Muscle layer of colon (tissue), 2 donors: ENCODE measurements at regions not wholly inside any gene's neighbourhood (a gene's known extent, or its start where the extent isn't known, plus 50 kb on each side); places are given as distances from the start of the nearest gene placed in this dataset.
"Not testable (repeated sequence)": the region's sequence is repeated elsewhere in the genome, so short reads cannot be mapped to it uniquely, and the experiment has no call there.

ENCODE experiments used
- H3K27ac ChIP-seq: one replicate; pipeline ENCODE4 v1.7.0; 2013; ENCODE audit warnings: low read depth, mild to moderate bottlenecking, low read length, moderate library complexity
- H3K27me3 ChIP-seq, 2 donors: one replicate each; pipeline ENCODE4 v1.7.0; 2013; ENCODE audit warnings: low read length in 2 of 2, mild to moderate bottlenecking in 2 of 2; ENCODE audit not compliant: insufficient read depth in 2 of 2, control insufficient read depth in 1 of 2
- H3K36me3 ChIP-seq: one replicate; pipeline ENCODE4 v1.7.0; 2013; ENCODE audit warnings: mild to moderate bottlenecking, low read length; ENCODE audit not compliant: insufficient read depth
- H3K4me1 ChIP-seq: one replicate; pipeline ENCODE4 v1.7.0; 2013; ENCODE audit warnings: mild to moderate bottlenecking, low read length; ENCODE audit not compliant: insufficient read depth
- H3K4me3 ChIP-seq, 2 donors: one replicate each; pipeline ENCODE4 v1.7.0; 2013; ENCODE audit warnings: low read length in 2 of 2, low read depth in 1 of 2, mild to moderate bottlenecking in 1 of 2, moderate library complexity in 1 of 2
- H3K9ac ChIP-seq: one replicate; pipeline ENCODE4 v1.7.0; 2013; ENCODE audit warnings: low read length
- H3K9me3 ChIP-seq: one replicate; pipeline ENCODE4 v1.7.0; 2013; ENCODE audit warnings: mild to moderate bottlenecking, low read length
- donor health status: abdominal sarcoma.
- donor health status: Adenocarcinoma of cecum.

GRCh38 chr6:150788089-150788488 lies 77.4 kb upstream of the MTHFD1L start:
- Histone ChIP-seq H3K9ac (no peak overlapping the region), H3K27me3 (no peaks in the 10 kb centered on the region), H3K4me3 (no peak overlapping the region), H3K27ac (no peak overlapping the region), H3K4me1 (no peaks in the 10 kb centered on the region), H3K9me3 (no peaks in the 10 kb centered on the region), H3K36me3 (no peaks in the 10 kb centered on the region)

- not testable (repeated sequence) for H3K9me3 ChIP-seq, H3K9ac ChIP-seq, H3K4me1 ChIP-seq, H3K36me3 ChIP-seq, H3K4me3 ChIP-seq, H3K27ac ChIP-seq, H3K27me3 ChIP-seq
Observed at GRCh38 chr6:150789906-150790305, 75.6 kb upstream of the MTHFD1L start.

DNA sequence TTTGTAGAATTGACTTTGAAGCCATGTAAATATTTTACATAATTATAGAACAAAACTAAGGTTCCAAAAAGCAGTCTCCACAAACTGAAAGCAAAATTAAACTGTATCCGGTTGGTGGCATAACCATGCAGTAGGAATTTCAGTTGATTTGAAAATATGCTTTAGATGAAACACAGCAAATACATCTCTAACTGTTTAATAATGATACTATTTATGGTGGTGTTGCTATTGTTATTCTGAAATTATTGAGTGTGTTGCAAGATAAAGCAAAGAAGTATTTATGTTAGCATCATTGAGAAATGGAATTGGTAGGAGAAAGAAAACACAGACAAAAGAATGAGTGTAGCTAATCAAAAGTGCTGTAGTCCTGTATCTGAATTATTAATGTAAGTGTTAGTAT lies 73.8 kb upstream of the MTHFD1L start:
- Histone ChIP-seq H3K9ac (no peak overlapping the region), H3K36me3 (no peaks in the 10 kb centered on the region), H3K4me1 (no peaks in the 10 kb centered on the region), H3K4me3 (no peak overlapping the region), H3K9me3 (no peaks in the 10 kb centered on the region), H3K27me3 (no peaks in the 10 kb centered on the region), H3K27ac (no peak overlapping the region)

DNA sequence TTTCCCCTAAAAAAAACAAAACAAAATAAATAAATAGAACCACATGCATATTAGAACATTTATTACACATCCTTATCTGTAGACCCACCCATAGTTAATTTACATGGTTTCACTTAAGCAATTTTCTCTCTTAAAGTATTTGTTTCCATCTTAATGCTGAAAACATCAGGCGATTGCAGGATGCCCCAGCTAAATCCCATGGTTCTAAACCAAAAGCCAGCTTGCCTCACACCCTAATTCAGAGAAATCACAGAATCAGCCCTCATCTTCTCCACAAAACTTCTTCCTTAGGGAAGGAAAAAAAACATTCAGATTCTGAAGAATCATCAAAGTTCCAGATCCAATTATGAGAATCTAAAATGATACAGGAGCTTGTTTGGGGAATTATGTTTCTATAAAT lies 67.6 kb upstream of the MTHFD1L start:
- H3K4me3 ChIP-seq: no peak overlapping the region
- H3K27ac ChIP-seq: no peak overlapping the region
- no peaks in the 10 kb centered on the region for H3K9me3 ChIP-seq
- no peaks in the 10 kb centered on the region for H3K27me3 ChIP-seq
- H3K9ac ChIP-seq: no peak overlapping the region
- H3K36me3 ChIP-seq: no peaks in the 10 kb centered on the region
- H3K4me1 ChIP-seq: no peaks in the 10 kb centered on the region

DNA sequence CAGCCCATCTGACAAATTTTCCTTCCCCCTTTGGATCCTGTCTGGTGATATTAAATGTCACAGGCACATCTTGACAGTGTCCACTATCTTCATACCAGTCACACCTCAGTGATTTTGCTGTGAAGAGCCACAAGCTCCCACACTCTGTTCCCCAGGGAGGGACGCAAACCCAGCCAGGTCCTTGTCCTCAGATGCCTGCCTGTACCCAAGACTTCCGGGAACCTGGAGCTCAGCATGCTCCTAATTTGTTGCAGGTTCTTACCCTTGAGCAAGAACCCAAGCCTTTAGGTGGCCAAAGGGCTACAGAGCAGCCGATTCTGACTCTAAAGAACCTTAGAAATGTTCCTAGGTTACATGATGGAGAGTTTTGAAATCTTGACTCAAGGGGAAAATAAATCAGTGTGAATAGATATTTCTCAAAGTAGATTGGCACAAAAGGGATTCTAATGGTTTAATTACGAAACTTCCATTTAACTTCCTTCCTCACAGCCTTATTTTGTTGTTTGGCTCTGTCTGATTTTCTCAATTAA lies 66.2 kb upstream of the MTHFD1L start:
- H3K9me3 ChIP-seq: no peaks in the 10 kb centered on the region
- no peak overlapping the region for H3K4me3 ChIP-seq

GRCh38 chr6:150800674-150801314 lies 64.7 kb upstream of the MTHFD1L start:
- Histone ChIP-seq H3K4me3 (no peak overlapping the region), H3K4me1 (no peaks in the 10 kb centered on the region), H3K9ac (no peak overlapping the region), H3K9me3 (no peaks in the 10 kb centered on the region), H3K27me3 (no peaks in the 10 kb centered on the region), H3K36me3 (no peaks in the 10 kb centered on the region), H3K27ac (no peak overlapping the region)

More for the DNA sequence above, 66.2 kb upstream of the MTHFD1L start:
- no peaks in the 10 kb centered on the region for H3K36me3 ChIP-seq
- H3K27ac ChIP-seq: no peak overlapping the region
- H3K27me3 ChIP-seq: no peaks in the 10 kb centered on the region
- H3K4me1 ChIP-seq: no peaks in the 10 kb centered on the region
- H3K9ac ChIP-seq: no peak overlapping the region

DNA sequence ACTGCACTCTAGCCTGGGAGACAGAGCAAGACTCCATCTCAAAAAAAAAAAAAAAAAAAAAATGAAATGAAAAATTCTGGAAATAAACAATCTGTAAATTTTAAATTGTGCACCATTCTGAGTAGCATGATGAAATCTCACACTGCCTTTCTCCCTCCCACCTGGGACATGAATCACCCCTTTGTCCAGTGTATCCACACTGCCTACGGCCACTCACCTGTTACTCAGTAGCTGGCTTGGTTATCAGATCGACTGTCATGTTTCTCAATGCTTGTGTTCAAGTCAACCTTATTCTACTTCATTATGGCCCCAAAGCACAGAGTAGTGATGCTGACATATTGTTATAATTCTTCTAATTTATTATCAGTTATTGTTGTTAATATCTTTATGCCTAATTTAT lies 58.7 kb upstream of the MTHFD1L start:
- H3K9me3 ChIP-seq: no peaks in the 10 kb centered on the region
- no peaks in the 10 kb centered on the region for H3K4me1 ChIP-seq
- H3K36me3 ChIP-seq: no peaks in the 10 kb centered on the region
- no peaks in the 10 kb centered on the region for H3K27me3 ChIP-seq
- no peak overlapping the region for H3K4me3 ChIP-seq
- no peak overlapping the region for H3K9ac ChIP-seq
- no peak overlapping the region for H3K27ac ChIP-seq

DNA sequence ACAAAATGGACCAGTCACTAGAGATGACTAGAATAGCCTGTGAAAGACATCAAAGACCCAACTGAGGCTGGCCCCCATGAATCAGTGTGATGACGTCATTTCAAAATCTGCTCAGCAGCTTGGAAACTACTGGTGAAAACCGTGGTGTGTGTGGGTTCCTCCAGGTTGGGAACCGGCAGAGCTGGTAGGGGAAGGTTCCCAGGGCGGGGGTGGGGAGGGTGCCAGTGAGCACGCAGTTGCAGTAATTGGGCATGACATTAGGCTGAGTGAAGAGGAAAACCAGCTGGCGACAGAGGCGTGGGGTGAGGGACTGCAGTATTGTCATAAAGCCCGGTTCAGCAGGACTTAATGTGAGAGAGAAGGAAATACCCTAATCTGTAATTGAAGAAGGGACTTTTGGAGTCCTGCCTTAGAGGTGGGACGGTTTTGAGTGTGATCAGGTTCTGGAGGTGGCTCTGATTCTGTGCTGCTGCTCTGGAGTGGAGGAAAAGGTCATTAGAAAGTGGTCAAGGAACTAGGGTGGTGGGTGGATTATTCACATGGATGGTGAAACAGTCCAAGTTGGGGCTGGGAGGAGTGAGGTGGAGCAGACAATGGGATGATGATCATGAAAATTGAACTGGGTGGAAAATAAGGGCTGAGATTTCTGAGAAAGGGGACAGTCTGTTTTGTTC lies 52.0 kb upstream of the MTHFD1L start:
- no peaks in the 10 kb centered on the region for H3K36me3 ChIP-seq
- H3K27me3 ChIP-seq: no peaks in the 10 kb centered on the region
- no peak overlapping the region for H3K27ac ChIP-seq
- no peak overlapping the region for H3K9ac ChIP-seq
- no peak overlapping the region for H3K4me3 ChIP-seq
- H3K4me1 ChIP-seq: no peaks in the 10 kb centered on the region
- H3K9me3 ChIP-seq: no peaks in the 10 kb centered on the region

DNA sequence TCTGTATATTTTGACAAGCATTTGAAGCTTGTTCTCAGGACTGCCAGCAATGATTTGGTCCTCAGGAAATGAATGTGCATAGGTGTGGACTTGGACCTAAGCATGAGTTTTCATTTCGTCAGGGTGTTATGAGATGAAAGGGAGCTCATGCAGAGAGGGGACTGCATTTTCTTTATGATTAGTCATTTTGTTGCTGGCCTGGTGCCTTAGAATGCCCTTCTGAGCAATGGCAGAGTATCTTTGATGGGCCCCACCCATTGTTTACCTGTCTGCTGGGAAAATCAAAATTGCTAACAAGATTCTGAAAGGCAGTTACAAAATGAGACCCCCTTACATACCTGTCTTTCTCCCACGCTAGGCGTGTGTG lies 51.5 kb upstream of the MTHFD1L start:
- H3K9ac ChIP-seq: no peak overlapping the region
- H3K36me3 ChIP-seq: no peaks in the 10 kb centered on the region
- no peak overlapping the region for H3K4me3 ChIP-seq
- no peaks in the 10 kb centered on the region for H3K9me3 ChIP-seq
- no peak overlapping the region for H3K27ac ChIP-seq
- H3K4me1 ChIP-seq: no peaks in the 10 kb centered on the region
- no peaks in the 10 kb centered on the region for H3K27me3 ChIP-seq
